Choroid plexus epithelial cell (primary cell): ENCODE measurements at regions not wholly inside any gene's neighbourhood (a gene's known extent, or its start where the extent isn't known, plus 50 kb on each side); places are given as distances from the start of the nearest gene placed in this dataset.
A peak's percentile ranks its signal among the peaks of the same experiment; 100 is the strongest.
"Not testable (repeated sequence)": the region's sequence is repeated elsewhere in the genome, so short reads cannot be mapped to it uniquely, and the experiment has no call there.

Experiments used
- DNase-seq: peaks from one replicate; pipeline ENCODE4 v3.0.0-alpha.2; 2010; ENCODE audit warnings: low read depth
- H3K4me3 ChIP-seq: 2 replicates; pipeline ENCODE4 v1.5.1; 2011; ENCODE audit warnings: low read depth, mild to moderate bottlenecking, control low read depth, low read length, moderate library complexity
- CTCF ChIP-seq: conservative IDR thresholded peaks from 2 replicates; pipeline ENCODE4 v1.5.1; 2011; ENCODE audit warnings: low read depth, mild to moderate bottlenecking, control low read depth, inconsistent platforms, low read length, moderate library complexity

- DNase-seq: peak; percentile 2
Observed at GRCh38 chrX:66760651-66761050, 121.8 kb upstream of the EDA2R start.

GRCh38 chrX:66756717-66757116, 117.8 kb upstream of the EDA2R start:
- TF ChIP-seq CTCF: no peak
- DNase-seq: no peak
- H3K4me3 ChIP-seq: no peak overlapping the region

More at GRCh38 chrX:66760651-66761050, 121.8 kb upstream of the EDA2R start:
- TF ChIP-seq CTCF: peak; percentile 8
- no peak overlapping the region for H3K4me3 ChIP-seq

- TF ChIP-seq CTCF: no peak
- DNase-seq: no peak
- H3K4me3 ChIP-seq: no peak overlapping the region
Observed at GRCh38 chrX:66751136-66751782, 112.4 kb upstream of the EDA2R start.

GRCh38 chrX:66744519-66744918, 105.6 kb upstream of the EDA2R start:
- not testable (repeated sequence) for H3K4me3 ChIP-seq, DNase-seq

GRCh38 chrX:66731398-66731797, 92.5 kb upstream of the EDA2R start:
- no peak overlapping the region for H3K4me3 ChIP-seq
- DNase-seq: peak; percentile 72
- TF ChIP-seq CTCF: peak; percentile 54

GRCh38 chrX:66728818-66729271, 90.0 kb upstream of the EDA2R start:
- TF ChIP-seq CTCF: peak; percentile 70
- H3K4me3 ChIP-seq: peak overlapping the region; percentile 69
- DNase-seq: peak; percentile 76

GRCh38 chrX:66717926-66718325, 79.0 kb upstream of the EDA2R start:
- H3K4me3 ChIP-seq: no peak overlapping the region
- no peak for DNase-seq
- no peak for TF ChIP-seq CTCF
